ENCODE measurements at regions not wholly inside any gene's neighbourhood (a gene's known extent, or its start where the extent isn't known, plus 50 kb on each side); places are given as distances from the start of the nearest gene placed in this dataset.

DNA sequence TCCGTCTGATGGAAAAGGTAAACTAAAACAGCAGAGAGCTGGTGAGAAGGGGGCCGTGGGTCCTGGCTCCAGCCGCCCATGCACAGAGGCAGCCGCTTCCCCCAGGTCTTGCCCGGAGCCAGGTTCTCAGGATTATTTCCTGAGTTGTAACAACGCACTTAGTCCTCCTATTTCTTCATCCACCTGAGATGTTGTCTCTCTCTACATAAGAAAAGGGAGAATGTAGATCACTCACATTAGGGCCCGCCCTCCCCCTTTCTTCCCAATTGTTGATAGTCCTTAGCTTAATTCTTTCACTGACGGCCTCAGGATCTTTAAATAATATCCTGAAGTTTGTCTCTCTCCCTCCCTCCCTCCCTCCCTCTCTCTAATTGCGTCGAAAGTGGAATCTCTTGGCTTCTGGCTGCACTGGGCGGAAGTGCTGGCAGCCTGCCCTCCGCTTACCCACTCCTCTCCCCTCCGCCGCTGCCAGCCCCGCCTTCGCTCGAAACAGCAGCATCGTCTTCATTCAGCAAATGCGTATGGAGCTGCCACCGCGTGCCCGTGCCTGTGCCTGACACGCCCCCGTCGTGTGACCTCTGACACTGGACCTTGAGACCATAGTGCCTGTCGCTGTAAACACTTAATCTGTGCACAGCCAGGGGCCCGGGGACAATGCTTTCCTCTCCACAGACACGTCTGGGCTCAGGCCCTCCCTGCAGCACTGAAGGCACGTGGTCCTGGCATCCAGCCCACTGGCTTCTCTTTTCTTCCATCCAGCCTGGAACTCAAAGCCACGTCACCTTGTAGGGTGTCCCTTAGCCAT, 174.5 kb upstream of the PPP2R2D start:
- DNase-seq: no peak

DNA sequence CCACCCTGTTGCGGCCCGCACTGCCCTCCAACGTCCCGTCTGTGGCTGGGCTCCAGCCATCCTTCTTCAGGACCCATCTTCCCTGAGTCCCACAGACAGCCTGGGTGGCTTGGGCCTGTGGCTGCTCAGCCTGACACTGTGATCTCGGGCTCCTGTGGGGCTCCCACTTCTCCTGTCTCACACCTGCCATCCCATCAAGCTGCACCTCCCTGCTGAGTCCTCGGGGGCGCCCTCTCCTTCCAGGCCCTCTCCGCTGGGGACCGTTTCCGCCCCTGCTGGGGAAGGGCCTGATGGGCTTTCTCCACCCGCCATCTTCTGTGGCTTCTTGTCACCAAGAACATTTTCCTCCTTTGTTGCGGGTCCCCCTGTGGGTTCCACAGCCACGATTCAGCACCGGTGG, 173.8 kb upstream of the PPP2R2D start:
- no peak for DNase-seq

DNA sequence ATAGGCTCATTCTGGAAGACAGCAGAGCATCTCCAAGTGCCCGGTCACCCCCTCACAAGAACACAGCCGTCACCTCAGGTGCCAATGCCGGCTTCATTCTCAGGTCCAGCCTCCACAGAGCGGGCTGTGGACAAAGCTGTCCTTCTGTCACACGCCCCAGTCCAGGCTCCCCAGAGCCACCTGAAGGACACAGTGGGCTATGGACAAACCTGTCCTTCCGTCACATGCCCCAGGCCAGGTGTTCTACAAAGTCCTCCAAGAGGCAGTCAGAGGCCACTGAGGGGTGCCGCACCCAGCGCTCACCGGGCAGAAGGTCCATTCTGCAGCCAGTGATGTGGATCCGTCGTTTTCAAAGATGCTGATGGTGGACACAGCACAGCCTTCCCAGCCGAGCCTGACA, 173.2 kb upstream of the PPP2R2D start:
- no peak for DNase-seq

DNA sequence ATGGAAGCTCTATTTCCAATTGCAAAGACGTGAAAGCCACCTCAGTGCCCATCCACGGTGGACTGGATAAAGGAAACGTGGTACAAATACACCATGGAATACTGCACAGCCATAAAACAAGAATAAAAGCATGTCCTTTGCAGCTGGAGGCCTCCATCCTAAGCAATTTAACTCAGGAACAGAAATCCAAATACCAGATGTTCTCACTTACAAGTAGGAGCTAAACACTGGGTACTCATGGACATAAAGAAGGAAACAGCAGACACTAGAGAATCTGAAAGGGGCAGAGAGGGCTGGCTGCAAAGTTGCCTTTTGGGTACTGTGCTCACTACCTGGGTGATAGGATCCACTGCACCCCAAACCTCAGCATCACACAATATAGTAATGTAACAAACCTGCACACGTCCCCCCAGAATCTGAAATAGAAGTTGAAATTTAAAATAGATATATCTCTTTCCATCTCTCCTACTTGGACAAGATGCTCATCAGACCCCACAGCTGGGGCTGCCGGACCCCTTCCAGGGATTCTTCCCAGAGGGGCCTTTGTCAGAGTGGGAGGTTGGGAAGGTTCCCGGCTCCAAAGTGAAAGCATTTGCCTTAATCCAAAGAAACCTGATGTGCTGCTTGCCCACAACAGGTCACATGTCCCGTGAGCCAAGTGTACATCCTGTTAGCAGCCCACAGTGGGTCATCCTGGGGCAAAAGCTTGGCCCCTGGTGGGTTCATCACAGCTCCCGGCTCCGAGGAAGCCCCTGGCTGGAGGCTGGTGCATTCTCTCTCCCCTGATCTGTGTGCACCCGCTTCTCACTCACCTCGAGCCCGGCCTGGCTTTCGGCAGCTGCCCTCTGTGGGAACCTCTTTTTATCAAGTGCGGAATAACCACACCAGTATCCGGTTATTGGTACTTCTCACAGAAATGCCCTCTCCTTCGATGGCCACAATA, 172.3 kb upstream of the PPP2R2D start:
- no peak for DNase-seq

DNA sequence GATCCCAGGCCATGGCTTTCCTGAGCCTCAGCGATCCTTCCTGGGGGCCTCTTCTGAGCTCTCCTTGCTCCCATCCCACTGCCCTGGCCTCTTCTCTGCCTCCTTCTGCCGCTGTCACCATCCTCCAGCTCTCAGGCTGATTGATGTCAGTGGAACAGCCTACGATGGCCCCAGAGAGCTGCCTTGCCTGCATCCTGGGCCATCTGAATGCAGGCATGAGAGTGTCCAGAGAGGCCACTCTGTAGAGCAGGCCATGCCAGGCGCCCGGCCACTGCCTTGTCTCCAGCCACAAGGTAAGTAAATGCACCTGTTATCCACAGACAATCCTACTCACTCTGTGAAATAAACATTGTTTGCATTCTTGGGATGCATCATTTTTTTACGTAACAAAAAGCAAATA, 171.4 kb upstream of the PPP2R2D start:
- DNase-seq: no peak

DNA sequence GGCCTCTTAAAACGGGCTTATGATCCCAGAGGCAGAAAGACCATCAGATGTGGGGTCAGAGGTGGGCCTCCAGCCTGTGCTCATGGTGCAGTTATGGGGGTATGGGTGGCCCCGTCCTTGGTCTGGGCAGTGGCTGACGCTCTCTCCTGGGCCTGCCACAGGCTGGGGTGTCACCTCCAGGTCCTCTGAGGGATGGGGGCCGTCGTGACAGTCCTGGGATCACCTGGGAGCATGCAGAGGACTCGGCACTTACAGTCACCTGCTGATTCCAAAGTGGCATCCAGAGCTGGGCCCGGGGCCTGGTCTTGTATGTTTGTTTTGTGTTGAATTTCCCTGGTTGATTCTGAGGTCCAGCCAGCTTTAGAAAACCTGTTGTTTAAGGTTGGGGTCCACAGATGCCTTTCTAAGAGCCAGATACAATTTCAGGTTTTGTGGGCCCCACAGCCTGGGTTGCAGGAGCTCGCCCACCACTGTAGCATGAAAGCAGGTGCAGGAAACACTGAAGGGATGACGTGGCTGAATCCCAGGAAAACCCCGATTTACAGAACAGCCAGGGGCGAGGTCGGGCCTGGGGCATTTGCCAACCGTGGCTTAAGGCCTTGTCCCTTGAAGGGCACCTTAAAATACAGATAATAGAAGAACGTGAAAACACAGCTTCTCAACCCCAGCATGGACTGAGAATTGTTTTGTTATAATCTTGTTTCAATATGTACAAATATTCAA, 170.7 kb upstream of the PPP2R2D start:
- no peak for DNase-seq

DNA sequence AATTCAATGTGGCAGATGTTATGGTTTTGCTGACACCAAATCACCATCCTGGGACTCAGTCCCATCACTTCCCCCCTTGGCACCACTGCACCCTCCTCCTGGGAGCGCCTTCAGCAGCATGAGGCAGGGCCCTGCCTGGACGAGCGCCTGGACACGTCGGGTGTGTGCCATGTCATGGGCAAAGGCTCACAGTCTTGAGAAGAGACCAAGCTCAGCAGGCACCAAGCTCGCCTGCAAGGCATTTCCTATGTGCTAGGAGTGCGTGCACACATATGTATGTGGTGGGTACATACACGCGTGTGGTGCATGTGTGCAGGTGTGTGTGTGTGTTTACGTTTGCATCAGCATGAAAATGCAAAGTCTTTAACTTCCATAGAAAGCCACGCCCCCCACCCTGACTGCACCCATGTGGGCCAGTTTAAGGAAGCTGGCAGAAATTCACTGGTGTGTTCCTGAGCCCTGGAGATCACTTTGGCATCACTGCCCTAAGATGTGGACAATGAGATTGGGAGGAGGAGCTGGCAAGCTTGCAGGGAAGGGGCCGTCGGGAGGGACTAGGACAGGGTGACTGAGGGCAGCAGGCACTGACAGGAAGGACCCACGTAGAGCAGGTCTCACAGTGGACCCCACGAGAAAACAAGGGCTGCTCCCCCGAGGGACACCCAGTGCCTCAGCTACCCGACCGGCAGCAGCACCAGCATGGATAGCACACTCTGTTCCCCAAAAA, 169.9 kb upstream of the PPP2R2D start:
- no peak for DNase-seq

DNA sequence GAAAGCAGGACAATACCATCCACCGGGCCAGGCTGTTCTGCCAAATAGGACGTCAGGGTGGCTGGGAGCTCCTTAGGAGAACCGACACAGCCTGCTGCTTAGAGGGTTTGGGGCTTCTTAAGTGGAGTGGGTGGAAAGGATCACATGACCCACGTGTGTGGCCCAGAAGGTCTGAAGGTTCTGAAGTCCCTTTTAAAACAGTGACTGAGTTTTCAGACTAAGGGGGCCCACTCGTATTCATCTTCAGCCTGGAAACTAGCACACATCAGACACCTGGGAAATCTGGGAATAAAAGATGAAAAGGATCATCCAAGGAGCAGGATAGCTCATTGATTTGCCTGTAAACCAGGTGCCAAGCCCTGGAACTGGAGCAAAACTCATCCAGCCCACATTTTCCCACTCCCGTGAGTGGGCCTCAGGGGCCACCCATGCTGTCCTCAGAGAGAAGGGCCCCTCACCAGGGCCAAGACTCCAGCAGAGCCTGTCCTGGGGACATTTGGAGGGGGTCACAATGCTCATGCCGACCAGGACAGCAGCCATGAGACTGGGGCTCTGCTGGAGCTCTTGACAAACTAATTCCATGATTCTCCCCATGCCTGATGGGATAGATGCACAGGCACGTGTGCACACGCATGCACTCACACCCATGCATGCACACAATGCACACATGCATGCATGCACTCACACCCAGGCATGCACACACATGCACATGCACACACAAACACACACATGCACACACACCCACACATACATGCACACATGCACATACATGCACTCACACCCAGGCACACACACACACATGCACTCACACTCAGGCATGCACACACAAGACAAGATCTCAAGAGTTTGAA, 168.8 kb upstream of the PPP2R2D start:
- DNase-seq: no peak

DNA sequence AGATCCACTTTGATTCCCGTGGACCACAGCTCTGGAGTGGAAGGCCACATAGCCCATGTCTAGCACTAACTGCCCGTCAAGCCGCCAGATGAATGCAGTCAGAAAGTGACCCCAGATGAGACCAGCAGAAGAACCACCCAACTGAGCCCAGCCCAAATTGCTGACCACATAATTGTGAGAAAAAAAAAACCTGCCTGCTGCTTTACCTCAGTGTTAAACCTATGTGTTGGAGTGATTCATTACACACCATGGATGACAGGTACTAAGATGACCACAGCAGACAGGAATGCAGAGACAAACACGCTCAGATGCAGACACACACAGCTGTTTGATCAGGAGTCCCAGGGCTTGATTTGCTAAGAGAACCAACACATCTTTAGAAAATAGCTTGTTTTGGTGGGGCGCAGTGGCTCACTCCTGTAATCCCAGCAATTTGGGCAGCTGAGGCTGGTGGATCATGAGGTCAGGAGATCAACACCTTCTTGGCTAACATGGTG, 168.1 kb upstream of the PPP2R2D start:
- no peak for DNase-seq

DNA sequence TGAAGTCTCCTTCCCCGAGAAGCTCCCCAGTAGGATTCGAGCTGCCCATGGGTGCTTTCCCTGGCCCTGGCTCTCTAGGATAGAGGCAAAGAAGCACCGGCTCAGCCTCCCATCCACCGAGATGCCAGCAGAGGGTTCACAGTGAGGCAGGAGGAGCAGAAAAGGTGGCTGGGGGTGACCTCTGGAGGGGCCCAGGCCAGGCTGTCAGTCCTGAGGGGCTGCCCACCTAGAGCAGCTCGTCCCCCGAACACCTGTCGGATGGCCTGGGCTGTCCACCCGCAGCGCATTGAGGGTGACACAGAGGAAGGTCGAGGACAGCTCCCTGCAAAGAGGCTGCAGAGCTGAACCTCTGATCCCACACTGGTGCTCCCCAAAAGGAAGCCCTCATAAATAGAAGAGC, 167.2 kb upstream of the PPP2R2D start:
- no peak for DNase-seq

DNA sequence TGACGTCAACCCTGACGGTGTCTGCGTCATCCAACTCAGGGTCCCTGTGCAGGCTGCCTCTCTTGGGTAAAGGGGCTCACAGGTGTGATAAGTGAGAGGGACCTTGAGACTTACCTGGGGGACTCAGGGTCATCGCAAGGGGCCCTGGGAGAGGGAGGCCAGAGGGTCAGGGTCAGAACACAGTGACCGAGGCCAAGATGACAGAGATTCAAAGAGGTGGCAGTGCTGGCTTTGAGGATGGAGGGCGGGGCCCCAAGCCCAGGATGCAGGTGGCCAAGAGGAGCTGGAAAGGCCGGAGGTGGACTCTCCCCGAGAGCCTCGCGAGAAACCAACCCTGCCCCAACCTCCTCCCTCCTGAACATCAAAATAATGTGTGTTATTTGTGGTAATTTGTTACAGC, 165.2 kb upstream of the PPP2R2D start:
- no peak for DNase-seq

DNA sequence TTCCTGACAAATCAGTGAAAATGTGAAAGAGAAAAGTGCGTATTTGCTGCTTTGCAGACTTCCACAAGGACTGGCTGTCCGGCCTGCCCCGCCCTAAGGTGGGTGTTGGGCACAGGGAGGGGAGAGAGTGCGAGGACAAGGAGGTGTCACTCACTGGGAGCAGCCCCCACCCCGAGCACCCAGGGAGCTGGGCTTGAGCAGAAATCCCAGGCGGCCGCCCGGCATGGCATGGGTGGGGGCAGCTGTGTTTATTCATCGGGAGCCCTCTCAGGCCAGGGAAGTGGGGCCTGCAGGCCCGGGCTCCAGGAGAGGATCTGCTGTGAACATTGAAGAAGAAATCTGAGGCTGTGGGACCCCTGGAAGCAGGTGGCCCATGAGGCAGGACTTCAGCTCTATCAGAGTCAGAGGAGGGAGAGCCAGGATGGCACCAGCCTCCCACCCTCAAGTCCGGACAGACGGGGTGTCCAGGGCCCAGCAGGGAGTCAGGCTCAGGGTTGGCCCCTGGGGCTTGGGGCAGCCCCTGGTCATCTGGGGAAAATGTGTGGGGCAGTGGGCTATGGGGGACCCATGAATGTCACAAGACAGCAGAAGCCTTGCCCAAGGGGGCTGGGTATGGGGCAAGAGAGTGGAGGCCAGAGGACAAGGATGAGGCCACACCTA, 164.4 kb upstream of the PPP2R2D start:
- DNase-seq: no peak

DNA sequence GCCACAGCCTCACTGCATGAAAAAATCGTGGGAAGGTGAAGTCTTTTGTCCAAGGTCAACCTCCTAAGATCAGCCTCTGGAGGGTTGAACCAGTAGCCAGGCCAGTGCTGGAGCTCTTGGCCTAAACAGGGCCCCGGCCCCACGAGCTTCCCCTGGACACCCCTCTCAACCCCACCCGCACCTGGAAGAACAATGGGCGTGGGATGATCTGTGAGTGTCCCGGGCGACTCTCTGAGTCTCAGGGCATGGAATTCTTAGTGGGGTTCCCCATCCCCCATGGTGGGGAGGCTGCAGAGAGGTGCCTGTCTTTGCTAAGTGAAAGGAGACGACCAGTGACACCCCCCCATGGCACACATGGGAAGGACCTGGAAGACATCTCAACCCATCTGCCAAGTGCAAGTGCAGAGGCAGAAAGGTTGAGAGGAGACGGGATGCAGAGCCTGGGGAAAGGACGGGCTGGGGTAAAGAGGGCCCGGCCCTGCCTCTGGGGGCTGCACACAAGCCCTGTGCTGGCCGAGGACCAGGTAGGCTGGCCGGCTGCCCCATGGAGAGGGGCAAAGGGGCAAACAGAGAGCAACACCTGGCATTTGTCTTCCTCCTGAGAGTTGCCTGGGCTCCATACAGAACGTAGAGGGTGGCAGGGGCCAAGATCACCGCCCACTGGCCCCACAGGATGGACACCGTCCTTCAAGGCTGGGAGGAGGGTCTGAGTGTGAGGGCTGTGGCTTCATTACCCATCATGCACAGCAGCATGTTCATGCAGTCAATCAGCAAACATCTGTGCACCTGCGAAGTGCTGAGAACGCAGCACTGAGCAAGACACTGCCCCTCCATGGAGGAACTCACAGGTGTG, 163.0 kb upstream of the PPP2R2D start:
- DNase-seq: no peak

DNA sequence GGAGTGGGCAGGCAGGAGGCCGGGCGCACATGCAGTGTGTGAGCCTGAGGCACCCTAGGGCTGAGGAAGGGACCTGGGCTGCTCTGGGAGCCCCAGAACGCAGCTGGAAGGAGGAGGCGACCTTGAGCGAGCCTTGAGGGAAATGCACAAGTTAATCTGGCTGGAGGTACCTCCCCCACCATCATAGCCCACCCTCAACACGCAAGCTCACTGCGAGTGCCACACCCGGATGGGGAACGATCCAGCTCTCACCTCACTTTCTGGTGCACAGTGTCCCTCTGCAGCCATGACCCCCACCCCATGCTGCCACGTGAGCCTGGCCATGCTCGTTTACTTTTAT, 162.4 kb upstream of the PPP2R2D start:
- DNase-seq: no peak

DNA sequence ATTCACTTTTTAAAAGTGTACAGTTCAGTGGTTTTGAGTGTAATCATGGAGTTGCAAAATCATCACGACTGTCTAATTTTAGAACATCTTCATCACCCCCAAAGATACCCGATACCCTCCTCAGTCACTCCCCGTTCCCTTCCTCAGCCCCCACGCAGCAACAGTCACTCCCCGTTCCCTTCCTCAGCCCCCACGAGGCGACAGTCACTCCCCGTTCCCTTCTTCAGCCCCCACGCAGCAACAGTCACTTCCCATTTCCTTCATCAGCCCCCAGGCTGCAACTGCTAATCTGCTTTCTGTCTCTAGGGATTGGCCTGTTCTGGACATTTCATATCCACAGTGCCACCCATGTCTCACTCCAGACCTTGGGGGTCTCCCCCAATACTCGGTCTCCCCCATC, 161.6 kb upstream of the PPP2R2D start:
- no peak for DNase-seq

DNA sequence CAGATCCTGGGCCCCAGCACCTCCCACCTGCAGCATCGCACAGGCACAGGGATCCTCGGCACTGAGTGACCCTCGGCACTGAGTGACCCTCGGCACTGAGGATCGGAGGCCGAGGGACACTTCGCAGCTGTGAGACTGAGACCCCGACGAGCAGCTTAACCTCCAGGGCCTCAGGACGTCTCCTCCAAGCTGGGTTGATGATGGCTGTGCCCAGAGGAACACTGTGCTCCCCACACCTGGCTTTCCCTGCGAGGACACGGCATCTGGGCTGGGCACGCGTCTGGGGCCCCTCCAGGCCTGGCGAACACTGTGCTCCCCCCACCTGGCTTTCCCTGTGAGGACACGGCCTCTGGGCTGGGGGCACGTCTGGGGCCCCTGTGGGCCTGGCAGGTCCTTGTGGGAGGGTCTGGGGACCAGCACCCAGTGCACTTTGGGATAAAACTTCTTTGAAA, 158.3 kb upstream of the PPP2R2D start:
- no peak for DNase-seq

DNA sequence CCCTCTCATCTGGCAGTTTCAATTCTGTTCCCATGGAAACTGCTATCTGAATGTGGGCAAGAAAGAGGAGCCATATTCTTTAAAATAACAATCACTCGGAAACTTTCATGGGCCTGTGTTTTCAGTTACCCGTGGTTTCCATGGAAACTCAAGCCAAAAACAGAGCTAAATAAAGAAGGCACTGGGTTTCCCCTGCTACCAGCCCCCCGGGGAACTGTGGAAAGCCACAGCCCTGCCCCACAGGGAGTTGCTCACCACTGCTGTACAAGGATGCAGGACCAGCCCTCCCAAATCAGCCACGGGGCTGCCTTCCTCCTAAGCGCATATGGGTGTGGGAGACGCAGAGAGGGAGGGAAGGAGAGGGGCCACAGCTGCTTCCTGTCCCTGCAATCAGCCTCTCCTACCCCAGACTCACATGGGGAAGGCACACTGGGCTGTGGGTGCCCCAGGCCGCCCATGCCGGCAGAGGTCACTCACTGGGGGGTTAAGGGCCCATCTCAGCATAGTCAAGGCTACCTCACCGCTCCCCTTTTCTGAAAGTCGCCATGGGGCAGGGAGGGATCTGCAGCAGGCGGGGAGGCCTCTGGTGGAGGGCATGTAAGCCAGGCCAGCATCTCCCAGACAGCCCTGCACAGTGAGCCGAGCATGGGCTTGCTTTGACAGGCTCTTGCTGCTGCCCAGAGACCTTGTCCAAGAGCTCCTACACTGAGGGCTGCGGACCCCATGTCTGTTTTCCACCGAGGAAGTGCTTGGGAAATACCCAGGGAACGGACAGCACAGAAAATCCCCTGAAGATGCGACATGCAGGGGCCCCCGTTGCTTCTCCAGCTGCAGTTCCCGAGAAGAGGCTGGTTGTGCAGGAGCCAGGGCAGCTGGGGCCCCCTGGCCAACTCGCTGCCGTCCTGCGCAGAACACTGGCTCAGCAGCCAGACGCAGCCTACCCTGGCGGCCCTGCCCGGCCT, 157.3 kb upstream of the PPP2R2D start:
- DNase-seq: no peak

DNA sequence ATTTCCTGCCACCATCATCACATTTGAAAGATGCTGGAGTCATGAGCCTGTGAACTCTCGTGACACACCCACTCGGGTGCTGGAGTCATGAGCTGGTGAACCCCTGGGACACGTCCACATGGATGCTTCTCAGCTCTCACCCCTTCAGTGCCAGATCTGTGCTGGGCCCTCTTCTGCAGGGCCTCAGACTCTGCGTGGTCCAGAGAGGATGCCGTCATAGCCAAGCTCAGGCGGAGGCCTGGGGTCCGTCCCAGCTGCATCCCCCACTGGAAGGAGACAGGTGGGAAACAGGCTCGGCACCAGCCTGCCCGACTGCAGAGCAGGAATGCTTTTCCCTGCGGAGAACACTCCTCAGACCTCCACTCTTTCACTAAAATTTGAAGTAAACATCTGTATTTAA, 156.5 kb upstream of the PPP2R2D start:
- DNase-seq: no peak

DNA sequence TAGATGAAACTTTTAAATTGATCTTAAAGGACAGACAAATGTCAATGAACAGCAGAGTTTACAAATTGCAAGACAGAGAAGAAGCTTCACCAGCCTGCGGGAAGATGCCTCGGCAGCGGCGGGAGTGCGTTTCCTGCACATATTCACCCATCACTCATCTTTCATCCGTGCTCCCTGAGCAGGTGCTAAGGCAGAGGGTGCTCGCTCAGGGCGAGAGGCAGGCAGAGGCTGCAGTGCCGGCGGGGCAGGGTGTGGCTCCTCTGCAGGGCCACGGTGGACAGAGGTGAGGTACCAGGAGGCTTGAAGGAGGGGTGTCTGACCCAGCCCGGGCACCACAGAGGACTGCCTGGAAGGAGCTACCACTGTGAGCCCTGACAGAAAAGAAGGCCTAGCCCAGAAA, 155.2 kb upstream of the PPP2R2D start:
- no peak for DNase-seq

Data from activated CD8-positive, alpha-beta memory T cell treated with anti-CD3 and anti-CD28 coated beads, Interleukin-2, amount 50 U/mL, for 4 hours (primary cell).